HCT116 (cell line): ENCODE measurements at regions not wholly inside any gene's neighbourhood (a gene's known extent, or its start where the extent isn't known, plus 50 kb on each side); places are given as distances from the start of the nearest gene placed in this dataset.

Source experiments
- ATAC-seq: fragments of 200-7000 bp; cut with Tn5 transposase; 2 replicates; pipeline ENCODE4 v1.9.1; 2020; ENCODE audit warnings: mild to moderate bottlenecking, moderate library complexity
- BruUV-seq: library from RNA; stranded (reverse); fragments of 400-500 nt; replicated peaks from 2 replicates; lab custom pipeline; 2021; lab: Mats Ljungman, UMichigan
- CTCF ChIA-PET: fragments of 300-600 bp; sonication (Branson Sonifier 250); formaldehyde crosslinking; loops from one replicate; lab custom pipeline; 2021; ENCODE audit warnings: antibody characterized with exemption; lab: Charles Lee
- POLR2A ChIA-PET: fragments of 300-600, 350-600 bp; sonication (Branson Sonifier 250); formaldehyde crosslinking; loops from one replicate; lab custom pipeline; 2021; ENCODE audit warnings: antibody characterized with exemption; lab: Charles Lee
- RAD21 ChIA-PET, 2 experiments: fragments of 300-600 bp; sonication (Branson Sonifier 250); formaldehyde crosslinking; loops; one replicate each; lab custom pipeline; 2023; ENCODE audit warnings: low total read pairs in 2 of 2; ENCODE audit not compliant: uncharacterized antibody in 2 of 2, unreplicated experiment in 2 of 2, low non-redundant PET in 1 of 2; lab: Charles Lee
- DNase-seq: peaks from one replicate; pipeline ENCODE4 v3.0.0-alpha.2; 2010; ENCODE audit warnings: low read depth, low spot score
- H2AFZ ChIP-seq: fragments of 200-600 bp; shearing (Covaris generic), sonication (generic); 2 replicates; pipeline ENCODE4 v1.6.1; 2017; ENCODE audit warnings: low read depth, mixed run types, mixed read lengths, antibody characterized with exemption, low read length; ENCODE audit not compliant: poor library complexity, severe bottlenecking
- H3K27ac ChIP-seq: 2 replicates; pipeline ENCODE4 v1.5.1; 2012; ENCODE audit warnings: low read depth, low read length
- H3K27me3 ChIP-seq: fragments of 200-600 bp; sonication (generic); 2 replicates; pipeline ENCODE4 v1.6.1; 2016; ENCODE audit warnings: mixed run types, low read length, mixed read lengths; ENCODE audit not compliant: insufficient read depth
- H3K36me3 ChIP-seq, 2 experiments: fragments of 200-500 bp in 1 of 2; fragments of 200-600 bp in 1 of 2; sonication (Bioruptor generic) in 1 of 2; sonication (generic) in 1 of 2; 2 replicates each; pipeline versions ENCODE4 v1.5.1 to v1.6.1; 2014 to 2016; ENCODE audit warnings: low read length in 2 of 2, inconsistent platforms in 1 of 2, mixed read lengths in 1 of 2, mixed run types in 1 of 2; ENCODE audit not compliant: insufficient read depth in 2 of 2, control insufficient read depth in 1 of 2
- H3K4me1 ChIP-seq, 2 experiments: fragments of 200-600 bp in 1 of 2; sonication (generic) in 1 of 2; 2 replicates each; pipeline versions ENCODE4 v1.5.1 to v1.6.1; 2012 to 2017; ENCODE audit warnings: low read length in 2 of 2, inconsistent platforms in 1 of 2, mild to moderate bottlenecking in 1 of 2, mixed read lengths in 1 of 2, mixed run types in 1 of 2, moderate library complexity in 1 of 2; ENCODE audit not compliant: insufficient read depth in 2 of 2, control insufficient read depth in 1 of 2
- H3K4me2 ChIP-seq: fragments of 200-600 bp; sonication (generic); 2 replicates; pipeline ENCODE4 v1.6.1; 2017; ENCODE audit warnings: mixed run types, low read length, mixed read lengths
- H3K4me3 ChIP-seq, 2 experiments: fragments of 200-600 bp in 1 of 2; sonication (generic) in 1 of 2; replicated peaks in 1 of 2; 2 replicates each; pipeline ENCODE4 v1.5.1; 2011 to 2016; ENCODE audit warnings: low read length in 2 of 2, control low read depth in 1 of 2, low read depth in 1 of 2, mild to moderate bottlenecking in 1 of 2, mixed read lengths in 1 of 2, mixed run types in 1 of 2
- H3K79me2 ChIP-seq: fragments of 200-600 bp; sonication (generic); 2 replicates; pipeline ENCODE4 v1.6.1; 2017; ENCODE audit warnings: mild to moderate bottlenecking, mixed run types, low read length, moderate library complexity, mixed read lengths; ENCODE audit not compliant: insufficient read depth
- H3K9ac ChIP-seq: fragments of 200-600 bp; sonication (generic); 2 replicates; pipeline ENCODE4 v1.6.1; 2016; ENCODE audit warnings: low read length, mixed read lengths
- H3K9me2 ChIP-seq: fragments of 200-600 bp; sonication (generic), shearing (Covaris generic); 2 replicates; pipeline ENCODE4 v1.6.1; 2017; ENCODE audit warnings: mixed run types, mild to moderate bottlenecking, moderate library complexity; ENCODE audit not compliant: insufficient read depth
- H3K9me3 ChIP-seq, 2 experiments: fragments of 200-500 bp in 1 of 2; fragments of 200-600 bp in 1 of 2; sonication (Bioruptor generic) in 1 of 2; sonication (generic) in 1 of 2; 2 replicates each; pipeline ENCODE4 v1.6.1; 2014 to 2017; ENCODE audit warnings: low read length in 2 of 2, mixed read lengths in 2 of 2, inconsistent platforms in 1 of 2, low read depth in 1 of 2, mild to moderate bottlenecking in 1 of 2, mixed run types in 1 of 2, moderate library complexity in 1 of 2; ENCODE audit not compliant: control insufficient read depth in 1 of 2, insufficient read depth in 1 of 2
- H4K20me1 ChIP-seq: fragments of 200-600 bp; sonication (generic), shearing (Covaris generic); 2 replicates; pipeline ENCODE4 v1.6.1; 2017; ENCODE audit warnings: mixed run types, mild to moderate bottlenecking, moderate library complexity; ENCODE audit not compliant: insufficient read depth
- EGR1 ChIP-seq: IDR thresholded peaks from 2 replicates; pipeline ENCODE4 v1.6.1; 2012; ENCODE audit warnings: low read depth
- ELF1 ChIP-seq: IDR thresholded peaks from 2 replicates; pipeline ENCODE4 v1.6.1; 2012; ENCODE audit warnings: low read depth, borderline replicate concordance
- EZH2 ChIP-seq: fragments of 200-600 bp; sonication (generic); IDR thresholded peaks from 2 replicates; pipeline ENCODE4 v1.6.1; 2017; ENCODE audit warnings: antibody characterized with exemption, mixed run types
- REST ChIP-seq: IDR thresholded peaks from 2 replicates; pipeline ENCODE4 v1.6.1; 2012; ENCODE audit warnings: low read depth
- ZNF274 ChIP-seq: fragments of 200-500 bp; sonication (Bioruptor generic); IDR thresholded peaks from 2 replicates; pipeline ENCODE4 v1.6.1; 2014; ENCODE audit warnings: mild to moderate bottlenecking, low read depth, low read length, inconsistent platforms
- intact Hi-C: fragments of 100-400 bp; cut with micrococcal nuclease; formaldehyde crosslinking; loops from 2 replicates; pipeline ENCODE4 v1.10.0; 2022

- CTCF ChIA-PET = no interaction called here
- H3K27me3 ChIP-seq = no peaks in the 10 kb centered on the region
- peaks cover 2 to 3% of the 10 kb centered on the region in 2 experiments; a peak in 1 of 4 replicates for H3K9me3 ChIP-seq
- no peak overlapping the region for H2AFZ ChIP-seq
- H3K4me2 ChIP-seq = no peak overlapping the region
- TF ChIP-seq ELF1 (no peak), REST (no peak), EZH2 (no peak), EGR1 (no peak)
- POLR2A ChIA-PET = no interaction called here
- no peaks in the 10 kb centered on the region for H3K36me3 ChIP-seq
- H3K9me2 ChIP-seq = no peaks in the 10 kb centered on the region
- no TSS peak for BruUV-seq
- H4K20me1 ChIP-seq = no peaks in the 10 kb centered on the region
- RAD21 ChIA-PET = no interaction called here
- no peak overlapping the region for H3K27ac ChIP-seq
- H3K79me2 ChIP-seq = no peaks in the 10 kb centered on the region
- ATAC-seq (no peak), DNase-seq (no peak)
- H3K4me1 ChIP-seq = no peaks in the 10 kb centered on the region
- H3K9ac ChIP-seq = no peak overlapping the region
- intact Hi-C loops = no loop called here
- no peak overlapping the region for H3K4me3 ChIP-seq
Measured at GRCh38 chr9:80644044-80644443, 1045.3 kb downstream of the TLE1 start.

DNA sequence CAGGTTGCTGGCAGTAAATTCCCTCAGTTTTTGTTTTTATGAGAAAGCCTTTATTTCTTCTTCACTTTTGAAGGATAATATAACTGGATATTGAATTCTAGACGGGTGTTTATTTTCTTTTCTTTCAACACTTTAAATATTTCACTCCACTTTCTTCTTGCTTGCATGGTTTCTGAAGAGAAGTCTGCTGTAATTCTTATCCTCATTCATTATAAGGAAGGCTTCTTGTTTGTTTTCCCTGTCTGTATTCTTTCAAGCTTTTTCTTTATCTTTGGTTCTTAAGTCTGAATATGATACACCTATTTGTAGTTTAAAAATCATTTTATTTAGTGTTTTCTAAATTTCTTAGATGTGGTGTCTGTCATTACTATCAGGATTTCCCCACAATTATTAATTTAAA lies 1054.3 kb downstream of the TLE1 start:
- no peaks in the 10 kb centered on the region for H4K20me1 ChIP-seq
- H3K4me1 ChIP-seq = no peaks in the 10 kb centered on the region
- no peak overlapping the region for H3K4me3 ChIP-seq
- ChIA-PET RAD21 (no interaction called here), POLR2A (no interaction called here), CTCF (no interaction called here)
- peaks cover 7 to 24% of the 10 kb centered on the region in 2 experiments; a peak in 3 of 4 replicates for H3K9me3 ChIP-seq
- no peak for DNase-seq
- no peak for ATAC-seq
- BruUV-seq = no TSS peak
- no peaks in the 10 kb centered on the region for H3K9me2 ChIP-seq
- H3K27me3 ChIP-seq = no peaks in the 10 kb centered on the region
- no peaks in the 10 kb centered on the region for H3K36me3 ChIP-seq
- TF ChIP-seq EGR1 = no peak
- TF ChIP-seq ZNF274 = no peak
- no peak overlapping the region for H2AFZ ChIP-seq
- no peak overlapping the region for H3K27ac ChIP-seq
- H3K79me2 ChIP-seq = no peaks in the 10 kb centered on the region
- intact Hi-C loops = no loop called here
- H3K9ac ChIP-seq = no peak overlapping the region
- H3K4me2 ChIP-seq = no peak overlapping the region
